T-helper 2 cell (primary cell): ENCODE measurements at regions not wholly inside any gene's neighbourhood (a gene's known extent, or its start where the extent isn't known, plus 50 kb on each side); places are given as distances from the start of the nearest gene placed in this dataset.
"Not testable (repeated sequence)": the region's sequence is repeated elsewhere in the genome, so short reads cannot be mapped to it uniquely, and the experiment has no call there.

Experiments used
- DNase-seq, 5 experiments: peaks; one replicate each; pipeline versions ENCODE4 v3.0.0 to v3.0.0-alpha.2; 2012 to 2022

DNA sequence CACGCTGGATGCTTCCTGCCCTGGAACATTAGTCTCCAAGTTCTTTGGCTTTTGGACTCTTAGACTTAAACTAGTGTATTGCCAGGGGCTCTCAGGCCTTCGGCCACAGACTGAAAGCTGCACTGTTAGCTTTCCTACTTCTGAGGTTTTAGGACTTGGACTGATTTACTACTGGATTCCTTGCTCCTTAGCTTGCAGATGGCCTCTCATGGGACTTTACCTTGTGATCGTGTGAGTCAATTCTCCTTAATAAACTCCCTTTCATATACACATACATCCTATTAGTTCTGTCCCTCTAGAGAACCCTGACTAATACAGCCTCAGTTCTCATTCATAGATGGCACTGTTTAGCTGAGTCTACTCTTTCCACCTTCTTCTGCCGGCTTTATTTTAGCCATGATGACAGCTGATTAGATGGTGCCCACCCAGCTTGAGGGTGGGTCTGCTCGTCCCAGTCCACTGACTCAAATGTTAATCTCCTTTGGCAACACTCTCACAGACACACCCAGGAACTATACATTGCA lies 389.1 kb downstream of the NYAP2 start:
- DNase-seq, result no peak

DNA sequence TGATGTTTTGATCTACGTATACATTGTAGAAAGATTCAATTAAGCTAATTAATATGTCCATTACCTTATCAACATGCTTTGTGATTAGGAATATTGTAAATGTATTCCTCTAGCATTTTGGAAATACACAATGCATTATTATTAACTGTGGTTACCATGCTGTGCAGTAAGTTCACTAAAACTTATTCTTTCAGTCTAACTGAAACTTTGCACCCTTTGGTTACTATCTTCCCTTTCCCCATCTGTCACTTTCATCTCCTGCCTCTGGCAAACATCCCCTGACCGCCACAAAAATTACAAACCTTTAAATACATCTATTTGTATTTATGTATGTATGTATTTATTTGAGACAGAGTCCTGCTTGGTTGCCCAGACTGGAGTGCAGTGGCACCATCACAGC lies 388.0 kb downstream of the NYAP2 start:
- DNase-seq, result no peak

DNA sequence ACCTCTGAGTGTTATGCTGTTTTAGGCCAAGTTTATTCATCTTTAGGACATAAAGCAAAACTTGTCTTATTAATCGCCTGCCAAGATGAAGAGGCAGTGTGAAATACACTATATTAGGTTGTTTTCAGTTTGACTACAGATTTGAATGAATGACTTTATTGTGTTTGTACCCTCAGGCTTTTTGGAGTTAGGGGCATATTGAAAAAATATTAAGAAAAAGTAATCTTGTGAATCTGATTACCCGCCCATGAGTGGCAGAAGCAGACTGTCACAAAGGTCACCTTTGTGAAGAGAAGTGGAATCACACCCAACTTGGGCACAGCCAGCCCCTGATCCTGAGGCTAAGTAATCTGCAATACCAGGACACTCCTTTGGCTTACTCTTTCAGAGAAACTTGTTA lies 382.5 kb downstream of the NYAP2 start:
- no peak for DNase-seq

DNA sequence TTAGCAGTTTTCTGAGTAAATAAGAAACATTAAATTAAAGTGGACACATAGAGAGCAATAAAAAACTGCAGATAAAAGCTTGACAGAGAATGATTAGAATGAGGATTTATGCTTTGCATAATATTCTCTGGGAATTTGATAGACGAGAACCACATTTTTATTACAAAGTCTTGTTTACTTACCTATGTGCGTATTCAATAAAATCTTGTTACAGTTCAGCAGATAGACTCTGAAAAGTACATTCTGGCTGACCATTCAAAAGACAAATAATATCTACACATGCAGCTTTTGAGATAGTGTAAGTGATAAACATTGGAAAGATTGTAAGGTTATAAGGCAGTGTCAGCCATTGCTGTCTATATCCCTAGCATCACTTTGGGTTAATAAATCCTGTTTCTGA lies 381.6 kb downstream of the NYAP2 start:
- no peak for DNase-seq

DNA sequence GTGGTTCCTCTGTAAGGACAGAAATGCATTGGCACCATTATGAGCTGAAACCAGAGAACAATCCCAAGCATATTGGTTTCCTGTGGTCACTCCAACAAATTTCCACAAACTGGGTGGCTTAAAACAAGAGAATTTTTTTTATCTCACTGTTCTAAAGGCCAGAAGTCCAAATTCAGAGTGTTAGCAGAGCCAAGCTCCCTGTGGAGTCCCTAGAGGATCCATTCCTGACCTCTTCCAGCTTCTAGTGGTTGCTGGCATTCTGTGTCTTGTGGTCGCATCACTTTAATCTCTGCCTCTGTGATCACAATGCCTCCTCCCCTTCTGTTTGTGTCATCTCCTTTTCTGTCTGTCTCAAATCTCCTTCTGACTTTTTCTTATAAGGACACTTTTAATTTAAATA lies 380.3 kb downstream of the NYAP2 start:
- DNase-seq, result no peak

DNA sequence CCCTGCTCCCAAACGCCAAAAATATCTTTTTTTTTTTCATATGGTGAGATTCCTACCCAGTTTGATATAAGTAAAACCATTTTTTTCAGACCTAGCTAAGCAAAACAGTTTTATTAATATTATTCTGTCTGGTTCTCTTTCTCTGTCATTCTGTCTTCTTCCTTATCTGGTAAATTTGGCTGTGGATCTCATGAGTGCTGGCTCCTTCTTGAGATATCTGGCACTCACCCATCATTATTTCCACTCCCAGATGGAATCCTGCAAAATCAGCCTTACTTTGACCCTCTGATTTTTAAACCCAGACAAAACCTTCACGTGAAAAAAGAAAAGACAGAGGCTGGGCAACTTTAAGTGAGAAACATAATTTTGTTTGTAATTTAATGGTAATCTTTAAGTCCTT lies 373.6 kb downstream of the NYAP2 start:
- DNase-seq, result no peak

DNA sequence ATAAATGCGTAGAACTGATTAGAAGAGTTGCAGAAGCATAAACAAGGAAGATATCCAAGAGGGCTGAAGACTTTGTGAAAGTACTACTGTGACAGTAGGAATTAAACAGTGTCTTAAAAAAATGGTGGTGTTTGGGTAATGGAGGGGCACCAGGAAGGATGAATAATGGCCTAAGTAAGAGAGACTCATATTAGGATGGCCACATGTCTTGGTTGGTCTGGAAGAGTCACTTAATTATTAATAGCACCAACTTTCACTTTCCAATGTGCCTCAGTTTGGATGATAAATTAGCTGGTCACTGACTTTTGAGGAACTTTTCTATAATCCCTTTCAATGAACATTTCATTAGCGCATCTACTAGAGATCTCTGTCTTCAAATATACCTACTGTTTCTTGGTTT lies 372.2 kb downstream of the NYAP2 start:
- no peak for DNase-seq

DNA sequence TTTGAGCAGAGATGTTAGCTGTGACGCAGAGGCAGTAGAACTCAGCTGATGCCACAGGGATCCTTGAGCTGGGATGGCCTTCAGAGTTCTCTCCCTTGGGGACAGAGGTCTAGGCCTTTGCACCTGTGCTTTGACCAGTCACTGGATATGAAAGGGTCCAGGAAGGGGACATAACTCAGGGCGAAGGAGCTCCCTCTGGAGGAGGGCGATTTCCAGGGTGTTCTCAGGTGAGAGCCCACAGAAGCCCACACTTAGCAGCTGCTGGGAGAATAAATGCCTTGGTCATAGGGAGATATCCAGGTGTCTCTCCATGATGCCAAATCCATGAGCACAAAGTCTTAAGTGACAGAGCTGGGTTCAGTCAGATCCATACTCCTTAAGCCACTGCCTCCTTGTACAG lies 369.2 kb downstream of the NYAP2 start:
- DNase-seq, result no peak

DNA sequence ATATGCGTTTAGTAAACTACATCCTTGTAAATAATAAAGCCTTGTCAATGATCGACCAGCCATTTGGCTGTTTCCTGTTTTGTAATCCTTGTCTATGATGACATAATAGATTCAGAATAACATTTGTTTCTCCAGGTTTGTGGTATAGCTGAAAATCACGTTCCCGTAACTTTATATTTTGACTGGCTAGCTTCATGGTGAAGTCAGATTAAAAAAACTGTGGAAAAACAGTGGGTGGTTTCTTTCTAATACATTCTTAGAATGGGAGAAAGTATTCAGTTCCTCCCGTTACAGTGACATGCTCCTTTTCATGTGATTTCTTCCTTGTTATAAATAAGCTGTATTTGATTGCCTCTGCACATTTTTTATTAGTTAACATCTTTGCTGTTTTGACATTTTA lies 366.9 kb downstream of the NYAP2 start:
- no peak for DNase-seq

DNA sequence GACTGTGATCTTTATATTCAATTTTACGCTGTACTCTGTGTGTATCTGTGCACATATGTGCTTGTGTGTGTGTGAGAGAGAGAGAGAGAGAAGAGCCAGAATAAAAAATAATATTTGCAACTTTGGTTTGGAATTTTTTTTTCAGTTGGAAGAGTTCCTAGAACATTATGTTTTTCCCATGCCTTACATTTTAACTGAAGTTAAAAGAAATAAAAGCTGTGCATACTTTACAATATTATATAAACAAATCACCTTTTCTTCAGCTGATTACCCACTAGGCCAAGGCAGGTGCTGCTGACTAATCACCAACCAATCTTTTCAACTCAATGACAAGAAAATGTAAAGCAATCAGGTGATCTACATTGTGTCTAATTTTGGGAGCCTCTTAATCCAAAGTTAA lies 366.3 kb downstream of the NYAP2 start:
- no peak for DNase-seq

DNA sequence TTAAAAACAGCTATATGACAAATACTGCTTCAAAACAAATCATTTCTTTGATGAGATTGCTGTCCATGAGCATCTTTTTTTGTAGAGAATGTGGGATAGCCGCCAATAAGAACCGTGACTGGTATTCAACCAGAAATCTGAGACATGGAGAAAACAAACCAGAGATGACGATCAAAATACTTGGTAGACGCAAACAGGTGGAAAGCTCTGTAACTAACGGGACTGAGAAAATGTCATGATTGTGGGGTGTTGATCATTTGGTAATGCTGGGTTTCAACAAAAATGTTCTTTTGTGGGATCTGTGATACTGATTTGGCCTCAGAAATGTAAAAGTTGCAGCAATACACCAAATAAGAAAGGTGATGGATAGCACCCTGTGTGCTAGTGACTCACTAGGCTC lies 364.8 kb downstream of the NYAP2 start:
- DNase-seq, result no peak

DNA sequence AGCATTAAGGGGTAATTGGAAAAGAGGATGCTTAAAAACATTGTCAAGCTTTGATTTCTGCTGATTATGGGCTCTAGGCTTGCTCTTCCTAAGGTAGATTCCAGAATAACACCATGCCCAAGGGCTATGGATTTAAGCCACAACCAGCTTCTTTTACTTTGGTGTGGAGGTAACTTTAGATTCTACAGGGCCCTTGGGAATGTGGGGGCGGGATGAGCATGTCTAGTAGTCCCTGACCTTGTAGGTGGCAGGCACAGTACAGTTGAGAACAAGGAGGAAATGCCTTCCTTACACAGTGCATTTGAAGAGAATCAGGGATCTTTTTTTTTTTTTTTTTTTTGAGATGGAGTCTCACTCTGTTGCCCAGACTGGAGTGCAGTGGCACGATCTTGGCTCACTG lies 364.2 kb downstream of the NYAP2 start:
- no peak for DNase-seq

DNA sequence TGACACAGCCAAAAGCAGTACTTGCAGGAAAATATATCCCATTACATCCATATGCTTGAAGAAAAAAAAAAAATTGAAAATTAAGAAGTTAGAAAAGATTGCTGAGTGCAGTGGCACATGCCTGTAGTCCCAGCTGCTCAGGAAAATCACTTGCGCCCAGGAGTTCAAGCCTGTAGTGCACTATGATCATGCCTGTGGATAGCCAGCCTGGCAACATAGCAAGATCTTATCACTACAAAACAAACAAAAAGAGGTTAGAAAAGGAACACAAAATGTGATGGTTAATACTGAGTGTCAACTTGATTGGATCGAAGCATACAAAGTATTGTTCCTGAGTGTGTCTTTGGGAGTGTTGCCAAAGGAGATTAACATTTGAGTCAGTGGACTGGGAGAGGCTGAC lies 361.9 kb downstream of the NYAP2 start:
- DNase-seq, result no peak

DNA sequence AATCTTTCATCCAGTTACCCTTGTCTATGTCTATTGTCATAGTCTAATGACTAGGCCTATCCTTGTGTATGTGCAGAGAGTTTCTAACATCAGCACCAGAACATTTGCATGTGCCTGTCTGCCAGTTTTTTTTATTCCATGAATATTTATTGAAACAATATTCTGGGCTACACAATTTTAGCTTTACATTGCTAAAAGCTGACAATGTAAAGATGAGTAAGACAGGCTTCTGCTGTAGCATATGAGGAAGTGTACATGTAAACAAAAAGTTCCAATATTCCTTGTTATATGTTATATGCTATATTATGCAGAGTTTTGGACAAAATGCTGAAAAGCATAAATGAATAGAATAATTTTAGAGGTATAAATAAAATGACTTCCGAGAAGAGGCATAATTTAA lies 357.7 kb downstream of the NYAP2 start:
- no peak for DNase-seq

DNA sequence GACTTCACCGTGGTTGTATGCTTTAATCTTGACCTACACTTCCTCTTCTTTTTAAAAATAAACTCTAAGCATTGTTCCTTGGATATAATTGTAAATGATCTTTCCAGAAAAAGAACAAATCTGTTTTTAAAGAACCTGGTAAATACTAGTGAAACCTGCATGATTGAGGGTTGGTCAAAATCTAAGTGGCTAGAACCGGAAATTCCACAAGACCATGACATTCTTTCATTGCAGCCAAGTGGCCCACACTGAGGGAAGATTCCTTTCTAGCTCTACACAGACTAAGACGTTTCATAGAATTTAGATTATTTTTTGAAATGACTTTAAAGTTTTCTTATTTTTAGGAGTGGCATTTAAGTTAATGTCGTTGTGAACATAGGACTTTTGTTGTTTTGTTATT lies 356.7 kb downstream of the NYAP2 start:
- DNase-seq, result no peak

DNA sequence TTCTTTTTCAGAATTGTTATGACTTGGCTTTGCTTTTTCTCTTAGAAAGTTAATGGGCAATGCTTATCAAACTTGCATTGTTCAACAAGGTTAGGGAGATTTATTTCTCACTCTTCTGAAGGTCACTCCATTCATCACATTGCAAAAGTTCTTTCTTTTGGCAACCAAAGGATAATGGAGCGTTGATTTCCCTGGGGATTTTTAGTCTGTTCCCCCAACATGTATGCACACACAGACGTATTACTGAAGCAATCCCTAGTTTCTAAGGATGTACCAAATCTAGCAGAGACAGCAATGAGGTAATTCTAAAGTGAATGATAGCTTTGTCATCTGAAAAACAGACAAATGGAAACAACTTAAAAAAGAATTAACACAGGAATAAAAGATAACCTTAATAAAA lies 349.1 kb downstream of the NYAP2 start:
- DNase-seq, result no peak

DNA sequence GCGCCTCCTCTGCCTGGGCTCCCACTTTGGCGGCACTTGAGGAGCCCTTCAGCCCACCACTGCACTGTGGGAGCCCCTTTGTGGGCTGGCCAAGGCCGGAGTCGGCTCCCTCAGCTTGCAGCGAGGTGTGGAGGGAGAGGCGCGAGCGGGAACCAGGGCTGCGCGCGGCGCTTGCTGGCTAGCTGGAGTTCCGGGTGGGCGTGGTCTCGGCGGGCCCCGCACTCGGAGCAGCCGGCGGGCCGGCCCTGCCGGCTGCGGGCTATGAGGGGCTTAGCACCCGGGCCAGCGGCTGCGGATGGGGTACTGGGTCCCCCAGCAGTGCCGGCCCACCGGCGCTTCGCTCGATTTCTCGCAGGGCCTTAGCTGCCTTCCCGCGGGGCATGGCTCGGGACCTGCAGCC lies 344.5 kb downstream of the NYAP2 start:
- DNase-seq, result not testable (repeated sequence)

DNA sequence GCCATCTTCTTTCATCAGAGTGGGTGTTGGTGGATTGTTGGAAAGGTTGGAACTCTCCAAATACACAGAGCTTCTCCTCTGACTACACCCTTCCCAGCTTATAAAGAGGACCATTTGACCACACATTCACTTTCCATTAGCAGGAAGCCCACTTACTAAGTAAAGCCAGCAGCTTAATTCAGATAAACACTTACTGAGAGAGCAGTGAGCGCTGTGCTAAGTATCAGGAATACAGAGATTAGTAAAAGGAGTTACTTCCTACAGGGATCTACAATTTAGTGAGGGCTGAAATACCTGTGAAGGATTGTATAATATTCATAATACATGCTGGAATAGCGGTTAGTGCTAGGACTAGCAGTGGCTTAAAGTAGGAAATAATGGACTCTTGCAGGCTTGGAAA lies 343.0 kb downstream of the NYAP2 start:
- DNase-seq, result no peak

DNA sequence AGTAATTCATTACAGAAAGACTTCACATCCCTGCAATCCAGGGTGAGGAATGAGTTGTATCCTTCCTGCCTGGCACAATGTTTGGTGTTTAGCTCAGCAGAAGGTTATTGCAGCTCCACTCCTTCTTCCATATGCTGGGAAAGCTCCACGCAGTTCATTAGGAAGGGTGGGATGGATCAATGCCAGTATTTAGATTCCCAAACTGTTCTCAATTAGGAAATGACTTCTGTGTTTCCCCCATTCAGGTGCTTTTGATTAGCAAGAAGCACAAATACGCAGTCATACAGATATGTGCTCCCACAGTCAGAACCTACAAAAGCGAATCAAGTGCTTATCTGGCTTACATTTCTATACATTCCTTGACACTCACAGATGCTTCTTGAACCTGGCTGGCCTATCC lies 340.6 kb downstream of the NYAP2 start:
- DNase-seq, result no peak

DNA sequence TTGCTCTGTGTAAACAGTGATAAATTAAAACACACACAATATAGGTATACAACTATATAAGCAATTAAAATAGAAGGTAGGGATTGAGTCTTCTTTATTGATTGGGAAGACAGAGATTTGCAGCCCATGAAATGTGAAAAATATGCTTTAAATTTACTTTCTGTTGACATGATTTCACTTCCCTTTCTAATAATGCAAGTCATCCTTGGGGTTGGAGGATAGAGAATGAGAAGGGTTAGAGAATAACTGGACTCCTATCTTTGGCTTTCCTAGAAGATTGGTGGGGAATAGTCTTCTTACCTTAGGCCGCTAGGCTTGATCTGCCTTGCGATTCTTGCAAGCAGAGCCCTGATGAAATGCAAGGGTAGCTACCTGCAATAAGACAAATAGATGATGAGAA lies 339.8 kb downstream of the NYAP2 start:
- DNase-seq, result no peak

DNA sequence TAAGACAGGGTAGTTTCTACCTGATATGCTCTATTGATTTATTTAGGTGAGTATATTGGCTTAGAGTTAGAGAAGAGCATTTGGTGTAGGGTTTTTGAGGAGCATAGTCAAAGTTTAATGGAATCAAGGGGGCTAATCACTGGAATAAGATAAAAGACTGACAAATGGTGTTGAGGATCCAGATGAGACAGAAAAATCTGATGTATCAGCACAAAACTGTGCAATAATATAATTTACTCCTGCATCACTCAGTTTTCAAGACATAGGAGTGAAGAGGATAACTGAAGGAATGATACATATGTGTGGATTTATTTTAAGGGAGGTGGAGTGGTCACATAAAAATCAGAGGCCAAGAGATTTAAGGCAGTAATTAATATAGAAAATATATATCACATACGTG lies 339.2 kb downstream of the NYAP2 start:
- DNase-seq, result no peak

DNA sequence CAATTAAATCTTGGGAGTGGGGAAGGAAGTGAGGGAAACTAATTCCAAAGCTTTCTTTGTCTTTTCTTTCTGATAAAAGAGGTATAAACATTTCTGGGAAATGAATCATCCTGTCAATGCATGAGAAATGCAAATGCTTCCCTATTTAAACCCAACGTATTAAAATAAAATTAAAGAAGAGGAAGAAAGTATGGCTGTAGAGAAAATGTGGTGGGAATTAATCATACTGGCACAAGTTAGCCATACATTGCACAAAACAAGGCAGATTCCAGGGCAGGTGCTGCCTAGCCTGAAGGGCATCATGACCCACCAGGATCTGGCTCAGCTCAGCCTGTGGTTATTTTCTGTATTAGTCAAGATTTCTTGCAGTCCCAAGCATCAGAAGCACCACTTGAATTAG lies 338.0 kb downstream of the NYAP2 start:
- DNase-seq, result no peak

DNA sequence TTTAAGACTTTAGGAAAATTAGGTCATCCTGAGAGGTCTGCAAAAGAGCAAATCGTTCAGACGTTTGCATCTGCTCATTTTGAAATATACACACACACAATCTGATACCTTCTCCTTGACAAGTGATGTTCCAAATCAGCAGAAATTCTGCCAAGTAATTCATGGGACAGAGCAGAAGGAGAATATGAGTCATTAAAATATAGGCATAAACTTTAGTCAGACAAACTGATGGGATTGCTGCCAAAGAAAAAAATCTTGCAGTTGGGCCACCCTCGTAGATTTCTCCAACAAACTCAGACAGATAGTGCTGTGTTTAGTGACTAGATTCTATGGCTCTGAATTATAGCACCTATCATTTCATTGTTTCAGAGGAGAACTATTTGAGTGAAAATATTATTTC lies 336.3 kb downstream of the NYAP2 start:
- DNase-seq, result no peak

DNA sequence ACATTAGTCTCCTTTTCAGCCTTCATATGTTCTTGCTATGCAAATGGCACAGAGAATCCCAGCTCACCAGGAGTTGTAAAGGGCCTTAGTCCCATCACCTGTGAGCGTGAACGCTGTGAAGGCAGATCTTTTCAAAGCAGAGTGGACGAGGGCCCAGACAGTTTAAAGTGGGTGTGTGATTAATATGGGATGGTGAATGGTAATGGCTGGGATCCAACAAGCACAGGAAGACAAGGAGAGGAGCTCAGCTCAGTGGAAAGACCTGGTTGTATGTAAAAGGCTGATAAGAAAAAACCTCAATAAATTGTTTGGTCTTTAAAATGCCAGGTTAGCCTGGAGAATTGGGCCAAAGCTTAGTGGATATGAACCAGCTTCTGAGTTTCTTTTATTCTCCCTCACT lies 326.2 kb downstream of the NYAP2 start:
- no peak for DNase-seq
